HG03108 (cell line): ENCODE measurements at regions not wholly inside any gene's neighbourhood (a gene's known extent, or its start where the extent isn't known, plus 50 kb on each side); places are given as distances from the start of the nearest gene placed in this dataset.

ENCODE experiments used
- ATAC-seq: cut with Tn5 transposase; IDR thresholded peaks from one replicate; pipeline ENCODE4 v1.9.1; 2021; ENCODE audit warnings: moderate library complexity; ENCODE audit not compliant: unreplicated experiment

DNA sequence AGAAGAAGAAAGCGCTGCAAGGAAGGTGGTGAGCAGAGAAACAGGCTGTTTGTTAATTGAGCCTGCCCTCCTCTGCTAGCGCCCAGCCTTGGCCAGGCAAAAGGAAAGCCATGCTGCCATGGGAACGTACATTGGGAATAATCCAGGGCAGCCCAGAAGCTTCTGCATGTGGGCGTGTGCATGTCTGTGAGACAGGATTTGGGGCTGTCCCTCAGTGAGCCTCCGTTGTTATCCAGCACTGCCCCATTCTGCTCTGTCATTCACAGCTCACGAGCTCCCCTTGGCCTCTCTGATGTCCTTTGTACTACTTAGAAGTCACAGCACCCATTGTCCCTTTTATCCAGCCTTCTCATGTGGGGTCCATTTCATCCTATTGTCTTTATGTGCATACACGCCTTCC lies 239.1 kb upstream of the ROPN1 start:
- ATAC-seq = no peak

DNA sequence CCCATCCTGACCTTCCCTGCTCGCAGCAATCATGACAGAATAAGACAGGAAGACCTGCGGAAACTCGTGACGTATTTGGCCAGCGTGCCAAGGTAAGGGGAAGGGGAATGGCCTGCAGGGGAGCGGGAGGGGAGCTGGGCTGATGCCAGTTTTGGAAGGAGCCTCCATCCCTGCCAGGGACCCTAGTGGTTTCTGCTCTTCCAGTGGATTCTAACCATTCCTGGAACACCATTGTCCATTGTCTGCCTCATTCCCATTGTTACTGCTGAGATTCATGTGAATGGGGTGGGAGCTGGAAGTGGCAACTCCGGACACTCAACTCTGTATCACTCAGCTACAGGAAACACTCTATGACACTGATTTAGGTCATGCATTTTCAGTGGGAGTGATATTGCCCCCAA lies 242.9 kb upstream of the ROPN1 start:
- no peak for ATAC-seq

DNA sequence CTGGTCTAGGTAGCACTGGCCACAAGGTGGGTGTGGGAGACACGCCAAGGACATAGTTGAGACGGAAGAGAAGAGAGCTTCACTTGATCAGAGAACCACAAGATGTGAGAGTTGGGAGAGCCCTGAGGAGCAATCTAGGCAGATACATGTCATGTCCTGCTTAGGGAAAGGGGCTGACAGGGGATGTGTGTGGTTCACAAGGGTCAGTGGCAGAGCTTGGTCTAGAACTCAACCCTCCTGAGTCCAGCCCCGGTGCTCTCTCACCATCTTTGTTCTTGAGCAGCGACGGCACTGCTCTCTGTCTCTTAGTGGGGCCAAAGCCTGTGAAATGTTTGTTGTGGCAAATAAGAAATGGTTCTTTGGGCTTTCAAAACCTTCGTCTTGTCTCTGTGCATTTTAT lies 243.5 kb upstream of the ROPN1 start:
- ATAC-seq = no peak

DNA sequence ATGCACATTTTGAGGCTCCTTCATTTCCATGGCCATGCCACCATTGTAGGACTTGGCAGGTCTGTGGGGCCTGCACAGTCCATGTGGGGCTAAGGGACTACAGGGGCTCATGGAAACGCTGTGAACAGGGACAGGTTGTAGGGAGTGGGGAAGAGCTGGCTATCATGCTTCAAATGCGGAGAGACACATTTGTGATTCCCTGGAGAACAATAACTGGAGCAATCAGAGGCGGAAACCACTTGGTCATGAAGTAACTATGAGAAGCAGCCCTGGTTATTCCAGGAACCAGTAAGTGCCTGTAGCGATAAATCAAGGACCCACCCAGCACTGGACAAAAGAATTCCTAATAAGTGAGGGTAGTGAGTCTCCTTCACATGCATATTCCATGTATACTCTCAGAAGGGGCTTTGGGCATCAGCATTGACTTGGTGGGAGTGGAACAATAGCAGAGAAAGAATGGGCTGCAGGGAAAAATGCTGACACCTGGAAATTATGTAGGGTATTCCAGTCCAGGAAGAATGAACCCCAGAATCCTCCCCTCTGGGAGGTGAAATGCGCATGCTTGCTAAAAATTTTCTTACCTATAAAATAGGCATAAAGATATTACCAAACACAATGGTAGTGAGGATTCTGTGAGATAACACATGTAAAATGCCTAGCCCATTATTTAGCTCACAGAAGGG lies 251.4 kb upstream of the ROPN1 start:
- ATAC-seq = no peak

DNA sequence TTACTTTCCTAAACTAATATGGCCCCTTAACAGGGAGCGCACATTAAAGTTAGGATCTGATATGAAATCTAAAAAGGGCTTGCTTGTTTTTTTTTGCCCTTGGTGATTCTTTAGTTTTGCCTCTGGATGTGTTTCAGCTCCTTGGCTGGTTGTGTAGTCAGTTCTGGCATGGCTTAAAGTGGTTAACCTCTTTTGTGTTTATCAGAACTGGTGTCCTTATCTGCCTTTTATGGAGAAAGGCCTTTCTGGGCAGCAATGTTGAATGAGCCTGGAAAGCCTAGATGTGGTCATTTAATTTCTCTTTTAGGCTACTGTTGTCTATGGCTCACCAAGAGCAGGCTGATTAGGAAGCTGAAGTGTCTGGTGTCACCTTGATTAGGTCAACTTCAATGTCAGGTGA lies 254.5 kb upstream of the ROPN1 start:
- ATAC-seq = no peak

DNA sequence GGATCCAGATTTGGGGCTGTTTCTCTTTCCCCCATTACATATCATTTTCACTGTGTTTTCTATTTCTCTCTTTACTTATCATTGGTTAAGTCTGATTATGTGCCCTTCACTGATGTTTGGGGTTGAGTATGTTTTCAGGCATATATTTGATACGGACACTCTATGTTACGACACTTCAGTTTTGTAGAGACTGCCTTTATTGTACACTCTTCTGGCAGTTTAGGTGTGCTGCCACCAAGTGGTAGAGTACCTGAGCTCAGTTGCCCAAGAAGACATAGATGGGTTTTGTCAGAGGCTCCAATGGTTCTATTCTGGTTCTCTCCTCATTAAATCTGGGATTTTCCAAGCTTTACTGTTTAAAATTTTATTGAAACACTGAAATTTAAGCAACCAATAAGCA lies 255.0 kb upstream of the ROPN1 start:
- no peak for ATAC-seq

DNA sequence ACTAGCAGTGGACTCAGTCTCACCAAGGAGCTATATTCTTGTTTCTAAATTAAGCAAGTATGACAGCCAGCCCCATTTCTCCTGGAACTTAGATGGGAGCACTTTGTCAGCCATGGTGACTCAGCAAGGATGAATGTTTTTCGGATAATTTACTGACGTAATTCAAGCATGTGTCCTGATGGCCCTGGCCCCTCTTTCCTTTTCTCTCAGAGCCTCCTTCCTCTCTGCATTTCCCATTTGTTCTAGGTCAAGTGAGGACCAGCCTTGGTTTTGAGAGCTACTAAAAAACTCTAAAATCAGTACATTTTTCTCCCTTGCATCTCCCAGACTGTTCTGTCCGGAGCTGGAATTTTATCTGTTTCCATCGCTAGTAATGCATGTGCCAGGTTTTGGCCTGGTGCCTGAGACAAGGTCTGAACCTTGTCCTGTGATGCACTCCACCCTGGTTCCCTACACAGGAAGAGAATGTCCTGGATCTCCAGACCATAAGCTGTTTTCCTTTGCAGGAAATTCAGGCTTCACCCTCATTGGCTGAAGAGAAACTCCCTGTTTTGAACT lies 256.6 kb upstream of the ROPN1 start:
- ATAC-seq = no peak

DNA sequence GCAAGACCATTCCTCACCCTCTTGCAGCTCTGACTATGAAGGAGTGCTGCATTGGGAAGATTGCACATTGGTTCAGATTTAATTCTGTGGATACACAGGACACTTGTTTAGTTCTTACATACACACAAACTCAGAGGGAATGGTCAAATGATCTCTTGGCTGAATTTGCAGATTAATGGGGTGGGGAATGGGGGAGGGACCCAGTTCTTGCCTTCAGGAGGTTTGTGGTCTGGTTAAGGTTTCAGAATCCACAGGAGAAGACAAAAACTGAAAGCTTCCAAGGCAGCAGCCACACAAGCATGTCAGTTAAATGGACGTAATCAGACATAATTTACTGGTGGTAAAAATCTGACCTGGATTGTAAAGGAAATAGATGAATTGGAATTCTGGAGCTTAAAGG lies 257.1 kb upstream of the ROPN1 start:
- ATAC-seq = no peak

DNA sequence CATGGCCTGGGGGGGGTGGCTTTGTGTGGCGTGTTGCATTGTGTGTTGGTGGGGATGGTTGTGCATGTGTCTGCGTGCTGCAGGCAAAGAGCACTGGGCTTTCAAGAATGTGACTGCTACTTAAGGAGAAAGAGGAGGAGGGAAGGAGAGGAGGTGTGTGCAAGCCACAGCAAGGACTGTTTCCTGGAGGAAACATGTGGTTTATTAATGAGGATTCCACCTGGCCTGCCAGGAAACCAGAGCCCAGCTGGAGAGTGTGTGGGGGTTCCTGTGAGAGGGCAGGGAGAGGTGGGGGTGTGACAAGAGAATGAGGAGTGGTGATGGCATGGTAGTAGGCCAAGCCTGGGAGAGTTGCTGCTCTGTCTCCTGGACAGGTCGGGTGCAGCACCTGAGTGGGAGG lies 258.1 kb upstream of the ROPN1 start:
- no peak for ATAC-seq

DNA sequence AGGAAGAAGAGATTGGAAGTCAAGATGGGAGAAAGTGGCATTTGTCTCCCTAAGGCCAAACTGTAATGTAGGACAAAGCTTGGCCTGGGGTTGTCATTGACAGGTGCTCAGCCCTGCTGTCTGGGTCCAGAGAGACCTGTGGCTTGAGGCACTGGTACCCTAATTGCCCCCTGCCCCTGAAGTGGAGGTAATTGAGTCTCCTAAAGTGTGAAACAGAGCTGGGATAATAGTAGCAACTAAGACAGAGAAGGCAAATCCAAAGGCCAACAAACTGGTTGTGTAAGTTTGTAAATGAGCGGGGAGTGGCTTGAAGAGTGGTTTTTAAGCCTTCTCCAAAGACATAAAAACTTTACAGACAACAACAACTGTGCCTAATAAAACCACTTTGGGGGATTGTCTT lies 264.2 kb upstream of the ROPN1 start:
- no peak for ATAC-seq

DNA sequence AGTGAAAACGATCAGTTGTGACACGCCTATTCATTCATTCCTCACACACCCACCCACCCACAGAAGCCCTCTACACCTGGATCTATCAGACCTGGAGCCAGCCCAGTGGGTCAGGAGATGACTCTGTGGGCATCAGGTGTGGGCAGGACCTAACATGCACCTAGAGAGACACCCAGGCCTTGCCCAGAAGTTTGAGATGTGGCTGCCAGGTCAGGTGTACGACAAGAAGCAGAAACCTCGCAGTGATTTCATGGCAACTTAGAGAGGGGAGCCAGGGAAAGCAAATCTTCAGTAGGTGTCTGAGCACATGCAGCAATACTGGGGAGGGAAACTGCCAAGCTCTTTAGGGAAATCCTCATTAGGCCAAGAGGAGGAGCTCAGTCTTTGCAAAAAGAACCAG lies 264.7 kb upstream of the ROPN1 start:
- ATAC-seq = no peak

DNA sequence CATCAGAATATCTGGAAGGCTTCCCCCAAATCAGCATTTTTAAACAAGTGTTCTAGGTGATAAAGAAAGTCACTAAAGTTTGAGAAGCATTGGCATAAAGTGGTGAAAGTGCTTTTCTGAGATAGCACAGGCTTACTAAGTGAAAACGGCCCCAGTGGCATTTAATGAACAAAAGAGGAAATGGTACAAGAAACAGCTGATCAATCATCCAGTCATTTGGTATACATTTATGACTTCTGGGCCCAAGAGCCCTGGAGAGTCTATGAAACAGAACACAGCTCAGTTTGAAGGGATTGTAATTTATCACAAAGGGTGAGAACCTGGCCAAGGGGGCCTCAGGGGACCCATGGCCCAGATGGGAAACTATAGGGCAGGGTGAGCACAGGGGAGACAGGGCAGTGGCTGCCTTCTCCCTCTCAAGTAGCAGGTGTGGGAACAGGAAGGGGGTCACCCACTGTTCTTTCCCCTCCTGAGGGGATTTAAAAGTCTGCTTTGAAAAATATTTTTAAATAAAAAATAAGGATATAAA lies 265.5 kb upstream of the ROPN1 start:
- no peak for ATAC-seq

DNA sequence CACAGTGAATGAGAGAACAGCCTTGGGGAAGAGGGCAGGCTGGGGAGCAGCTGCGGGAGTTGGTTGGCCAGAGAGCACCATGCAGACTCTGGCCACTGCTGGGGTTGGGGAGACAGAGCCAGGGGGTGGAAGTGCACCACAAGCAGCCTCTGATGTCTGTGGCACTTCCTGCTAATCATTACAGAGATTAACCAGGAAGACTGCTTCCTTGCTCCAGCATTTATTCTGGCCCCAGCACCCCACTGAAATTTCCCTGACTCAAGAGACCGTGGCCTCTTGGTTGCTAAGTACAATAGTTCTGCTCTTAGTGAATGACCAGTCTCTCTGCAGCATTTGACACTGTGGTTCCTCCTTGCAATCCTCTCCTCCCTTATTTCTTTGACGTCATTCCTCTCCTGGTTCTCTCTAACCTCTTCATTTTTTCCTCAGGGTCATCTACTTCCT lies 266.2 kb upstream of the ROPN1 start:
- ATAC-seq = no peak

DNA sequence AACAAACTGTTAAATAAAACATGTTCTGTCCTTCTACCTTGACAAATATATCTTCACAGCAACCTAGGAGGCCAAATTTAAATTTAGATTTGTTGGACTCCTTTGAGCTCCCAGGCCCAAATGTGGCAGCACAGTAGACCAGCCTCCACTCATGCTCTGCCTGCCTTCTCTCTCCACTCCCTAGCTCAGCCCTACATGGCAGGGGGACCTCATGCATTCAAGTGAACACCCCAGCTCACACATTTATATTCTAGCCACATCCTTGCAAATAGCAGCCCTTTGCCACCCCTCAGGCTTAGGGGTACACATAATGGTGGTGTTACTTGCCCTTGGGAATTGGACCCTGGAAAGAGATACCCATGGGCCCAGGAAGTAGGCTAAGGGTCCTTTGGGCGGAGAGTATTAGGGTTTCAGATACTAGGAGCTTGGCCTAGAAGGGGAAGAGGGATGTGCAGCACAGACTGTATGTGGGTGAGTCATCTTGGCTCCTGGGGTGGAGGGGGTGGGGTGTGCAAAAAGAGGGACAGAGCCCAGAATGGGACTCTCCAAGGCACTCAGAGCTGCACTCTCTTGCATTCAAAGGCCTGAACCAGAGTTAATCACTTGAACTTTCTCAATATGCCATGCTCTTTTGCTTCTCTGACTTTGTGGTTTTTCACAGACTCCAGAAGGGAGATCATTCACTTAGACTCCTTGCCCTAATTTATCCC lies 268.4 kb upstream of the ROPN1 start:
- ATAC-seq = no peak

DNA sequence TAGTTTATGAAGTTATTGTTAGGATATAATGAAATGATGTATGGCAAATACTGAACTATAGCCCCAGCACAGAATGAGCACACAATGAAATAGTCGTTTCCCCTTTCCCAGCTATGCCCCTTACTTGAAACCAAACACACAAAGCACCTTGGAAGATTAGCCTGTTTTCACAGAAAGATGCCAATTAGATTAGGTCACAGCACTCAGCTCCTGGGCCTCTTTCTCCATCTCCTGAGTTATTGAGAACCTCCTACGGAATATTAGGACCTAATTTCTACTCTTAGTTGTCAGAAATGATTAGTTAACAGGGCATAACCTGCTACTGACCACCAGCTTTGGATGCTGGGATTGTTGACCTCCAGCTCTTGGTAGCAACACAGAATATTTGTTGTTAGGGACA lies 269.4 kb upstream of the ROPN1 start:
- no peak for ATAC-seq

DNA sequence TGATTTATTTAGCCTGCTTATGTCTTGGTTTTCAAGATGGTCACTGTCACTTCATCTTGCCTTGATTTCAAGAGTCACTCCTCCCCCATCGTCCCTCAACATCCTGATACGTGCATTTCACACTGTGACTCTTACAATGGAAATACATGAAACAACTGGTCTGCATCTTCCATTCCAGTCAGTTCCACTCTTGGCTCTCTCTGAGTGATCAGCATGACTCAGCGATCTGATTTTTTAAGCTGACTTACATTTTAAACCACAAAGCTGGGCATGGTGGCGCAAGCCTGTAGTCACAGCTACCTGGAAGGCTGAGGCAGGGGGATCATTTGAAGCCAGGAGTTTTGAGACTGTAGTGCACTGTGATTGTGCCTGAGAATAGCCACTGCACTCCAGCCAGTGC lies 271.2 kb upstream of the ROPN1 start:
- ATAC-seq = no peak

DNA sequence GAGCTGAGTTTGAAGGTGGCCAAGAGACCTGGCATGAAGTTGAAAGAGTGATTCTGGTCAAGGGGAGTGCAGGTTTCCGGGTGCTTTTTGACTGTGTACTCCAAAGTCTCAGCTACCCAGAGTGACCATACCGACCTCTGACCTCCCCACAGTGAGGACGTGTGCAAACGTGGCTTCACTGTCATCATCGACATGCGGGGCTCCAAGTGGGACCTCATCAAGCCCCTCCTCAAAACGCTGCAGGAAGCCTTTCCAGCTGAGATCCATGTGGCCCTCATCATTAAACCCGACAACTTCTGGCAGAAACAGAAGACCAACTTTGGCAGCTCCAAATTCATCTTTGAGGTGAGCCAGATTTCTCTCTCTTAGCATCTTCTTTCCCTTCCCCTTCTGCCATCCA lies 272.4 kb upstream of the ROPN1 start:
- ATAC-seq = no peak

DNA sequence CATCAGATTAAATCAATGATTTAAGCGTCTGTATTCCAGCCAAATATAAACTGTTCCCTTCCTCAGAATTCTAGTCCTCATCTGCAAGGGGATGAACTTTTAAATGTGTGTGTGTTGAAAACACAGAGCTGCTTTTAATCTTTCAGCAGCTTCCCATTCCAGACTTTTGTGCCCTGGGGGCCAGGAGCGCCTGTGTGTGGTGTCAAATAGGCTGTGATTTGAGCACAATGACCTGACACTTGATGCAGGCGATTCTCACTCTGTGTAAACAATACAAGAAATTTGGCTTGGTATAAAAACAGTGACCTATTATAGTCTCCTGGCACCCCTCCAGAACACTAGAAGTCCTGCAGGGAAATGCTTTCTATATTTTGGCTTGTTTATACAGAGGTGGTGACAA lies 274.6 kb upstream of the ROPN1 start:
- ATAC-seq = no peak

DNA sequence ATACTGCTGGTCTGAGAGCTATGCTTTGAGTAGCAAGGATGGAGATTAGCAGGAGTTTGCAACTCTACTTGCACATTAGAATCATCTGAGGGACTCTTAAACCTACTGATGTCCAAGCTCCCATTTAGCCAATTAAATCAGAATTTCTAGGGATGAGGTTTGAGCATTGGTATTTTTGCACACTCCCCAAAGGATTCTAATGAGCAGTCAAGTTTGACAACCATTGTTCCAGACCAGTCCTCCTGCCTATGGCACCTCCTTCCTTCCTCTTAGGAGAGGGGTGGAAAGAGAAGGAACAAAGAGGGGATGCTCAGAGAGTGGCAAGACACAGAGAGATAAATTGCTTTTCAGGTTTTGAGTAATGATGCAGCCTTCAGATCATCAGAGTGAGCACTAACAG lies 275.5 kb upstream of the ROPN1 start:
- no peak for ATAC-seq

DNA sequence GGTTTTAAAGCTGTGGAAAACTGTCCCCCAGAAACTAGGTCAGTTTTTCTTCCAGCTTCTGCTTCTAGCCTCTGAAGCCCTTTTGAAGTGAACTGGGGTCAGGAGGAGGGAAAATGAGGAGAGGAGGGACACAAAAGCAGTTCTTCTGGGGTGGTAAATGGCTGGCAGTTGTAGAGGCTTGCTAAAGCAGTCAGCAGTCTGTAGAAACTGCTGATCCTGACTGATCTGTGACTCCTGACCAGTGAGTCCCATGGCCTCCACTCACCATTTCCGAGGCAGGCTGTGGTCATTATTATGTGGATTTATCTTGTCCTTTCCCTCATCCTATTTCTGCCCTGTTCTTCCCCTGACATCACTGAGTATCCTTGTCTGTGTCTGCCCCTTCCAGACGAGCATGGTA lies 276.4 kb upstream of the ROPN1 start:
- no peak for ATAC-seq

DNA sequence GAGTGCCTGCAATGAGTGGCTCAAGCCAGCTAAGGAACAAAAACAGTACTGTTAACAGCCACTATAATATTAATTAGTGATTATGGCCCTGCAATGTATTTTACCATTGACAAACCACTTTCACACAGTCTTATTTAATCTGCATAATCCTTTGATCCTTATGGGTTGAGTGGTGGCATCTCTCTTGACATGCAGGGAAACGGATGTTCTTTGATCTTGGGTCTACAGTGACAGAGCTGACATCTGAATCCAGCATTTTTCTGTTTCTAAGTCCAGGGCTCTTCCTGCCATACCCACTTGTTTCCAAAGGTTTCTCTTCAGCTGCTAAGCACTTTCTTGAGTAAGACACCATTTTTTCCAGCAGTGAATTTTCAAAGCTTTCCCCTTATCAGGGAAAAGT lies 277.7 kb upstream of the ROPN1 start:
- ATAC-seq = no peak

DNA sequence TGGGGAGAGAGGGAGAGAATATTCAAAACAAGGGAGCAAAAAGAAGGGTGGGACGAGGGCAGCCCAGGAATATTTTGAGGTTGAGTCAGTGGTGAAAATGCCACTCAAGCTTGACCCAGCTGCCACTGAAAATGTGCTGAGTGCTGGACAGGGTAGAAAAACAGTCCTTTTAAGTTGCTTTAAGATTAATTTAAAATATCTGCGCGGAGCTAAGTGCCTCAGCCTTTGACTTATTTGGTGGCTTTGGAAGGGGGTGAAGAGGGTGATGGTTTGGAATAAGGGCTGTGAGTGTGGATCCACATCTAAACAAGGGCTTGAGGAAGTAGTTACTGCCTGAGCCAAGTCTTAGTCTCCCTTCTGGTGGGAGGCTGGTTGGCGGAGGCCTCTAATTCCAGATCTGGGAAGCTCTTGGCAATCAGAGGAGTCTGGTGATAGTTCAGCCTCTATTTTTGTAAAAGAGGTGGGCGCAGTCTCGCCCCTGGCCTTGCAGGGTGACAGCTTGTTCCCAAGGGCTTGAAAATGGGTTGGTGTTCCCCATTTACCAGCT lies 280.8 kb upstream of the ROPN1 start:
- ATAC-seq = no peak
